Right lobe of liver (tissue), 4 donors: ENCODE measurements at regions not wholly inside any gene's neighbourhood (a gene's known extent, or its start where the extent isn't known, plus 50 kb on each side); places are given as distances from the start of the nearest gene placed in this dataset.

Source experiments
- CTCF ChIP-seq, 4 donors: fragments of 200-600 bp in 3 of 4; fragments of 450-650 bp in 1 of 4; IDR thresholded peaks; one replicate each; pipeline versions ENCODE4 v1.5.1 to v1.8.0; 2016 to 2022; ENCODE audit warnings: antibody characterized with exemption in 4 of 4, mild to moderate bottlenecking in 2 of 4
- POLR2A ChIP-seq: fragments of 450-650 bp; IDR thresholded peaks from one replicate; pipeline ENCODE4 v1.6.1; 2017; ENCODE audit warnings: antibody characterized with exemption, mild to moderate bottlenecking
- donor health status: DM: no; HTN: no; CAD: no.
- donor health status: DM: no; HTN: no; CAD: no.
- donor health status: DM: no; HTN: yes; CAD: no.

- TF ChIP-seq CTCF (IDR thresholded peaks at IDR 0.05) (no peak), POLR2A (no peak)
Measured at GRCh38 chrX:127732709-127733108, 319.5 kb downstream of the ACTRT1 start.
